HepG2 (cell line): ENCODE measurements at regions not wholly inside any gene's neighbourhood (a gene's known extent, or its start where the extent isn't known, plus 50 kb on each side); places are given as distances from the start of the nearest gene placed in this dataset.

ENCODE experiments used
- ATAC-seq: fragments of 200-7000 bp; cut with Tn5 transposase; 3 replicates; pipeline ENCODE4 v1.9.1; 2020; ENCODE audit warnings: mild to moderate bottlenecking, moderate library complexity
- BruUV-seq: library from RNA; stranded (reverse); fragments of 400-500 nt; replicated peaks from 2 replicates; lab custom pipeline; 2021; lab: Mats Ljungman, UMichigan
- CTCF ChIA-PET: fragments of 300-600 bp; formaldehyde crosslinking; extraction: SDS; loops from one replicate; lab custom pipeline; 2021; ENCODE audit warnings: low total read pairs, inconsistent platforms, low intra/inter-chr PET ratio; lab: Yijun Ruan, JAX
- POLR2A ChIA-PET: fragments of 350-600 bp; sonication (Branson Sonifier 250); formaldehyde crosslinking; loops from one replicate; lab custom pipeline; 2020; ENCODE audit warnings: antibody characterized with exemption, inconsistent platforms; lab: Yijun Ruan, JAX
- DNase-seq: peaks from one replicate; pipeline ENCODE4 v3.0.0-alpha.2; 2015; ENCODE audit warnings: low spot score
- FAIRE-seq: peaks from 3 replicates; lab custom pipeline; 2011; peaks lifted over from hg19 to GRCh38; lab: Jason Lieb, UNC
- H2AFZ ChIP-seq: one replicate; pipeline ENCODE4 v1.6.1; 2011; ENCODE audit warnings: low read length, inconsistent platforms
- H3K27ac ChIP-seq: fragments of 300-600 bp; 3 replicates; pipeline ENCODE4 v1.8.0; 2011; ENCODE audit warnings: mixed run types, mild to moderate bottlenecking, mixed read lengths, low read length, inconsistent platforms; ENCODE audit not compliant: insufficient read depth; ENCODE audit errors: extremely low read length
- H3K27me3 ChIP-seq, 2 experiments: fragments of 200-600 bp in 1 of 2; 2 replicates in 1 of 2; 3 replicates in 1 of 2; pipeline versions ENCODE4 v1.6.0 to v1.8.0; 2011; ENCODE audit warnings: low read length in 2 of 2, mild to moderate bottlenecking in 2 of 2, moderate library complexity in 2 of 2, inconsistent platforms in 1 of 2; ENCODE audit not compliant: insufficient read depth in 2 of 2, control insufficient read depth in 1 of 2
- H3K36me3 ChIP-seq, 2 experiments: fragments of 200-600 bp in 1 of 2; replicated peaks in 1 of 2; 2 replicates in 1 of 2; 3 replicates in 1 of 2; pipeline versions ENCODE4 v1.5.1 to v1.8.0; 2011; ENCODE audit warnings: low read length in 2 of 2, inconsistent platforms in 1 of 2; ENCODE audit not compliant: insufficient read depth in 2 of 2, control insufficient read depth in 1 of 2
- H3K4me1 ChIP-seq: 2 replicates; pipeline ENCODE4 v1.5.1; 2012; ENCODE audit warnings: low read length, inconsistent platforms; ENCODE audit not compliant: insufficient read depth
- H3K4me2 ChIP-seq: 2 replicates; pipeline ENCODE4 v1.6.0; 2011; ENCODE audit warnings: low read depth, low read length, inconsistent platforms
- H3K4me3 ChIP-seq, 3 experiments: fragments of 200-600 bp in 1 of 3; sonication (generic), shearing (Covaris generic) in 1 of 3; replicated peaks in 1 of 3; 2 replicates each; pipeline ENCODE4 v1.5.1; 2011 to 2016; ENCODE audit warnings: low read length in 3 of 3, inconsistent platforms in 2 of 3, low read depth in 2 of 3, mild to moderate bottlenecking in 2 of 3, control low read depth in 1 of 3, mixed read lengths in 1 of 3; ENCODE audit not compliant: insufficient read depth in 1 of 3
- H3K79me2 ChIP-seq: one replicate; pipeline ENCODE4 v1.6.1; 2011; ENCODE audit warnings: low read length, inconsistent platforms; ENCODE audit not compliant: insufficient read depth
- H3K9ac ChIP-seq: 2 replicates; pipeline ENCODE4 v1.6.0; 2011; ENCODE audit warnings: mild to moderate bottlenecking, low read depth, low read length, inconsistent platforms; ENCODE audit not compliant: insufficient read depth
- H3K9me3 ChIP-seq: 2 replicates; pipeline ENCODE4 v1.5.1; 2012; ENCODE audit warnings: mild to moderate bottlenecking, low read length
- H4K20me1 ChIP-seq: 2 replicates; pipeline ENCODE4 v1.6.0; 2011; ENCODE audit warnings: inconsistent platforms, mild to moderate bottlenecking, low read length, moderate library complexity; ENCODE audit not compliant: insufficient read depth
- ATF4 ChIP-seq, 2 experiments: fragments of 450-650 bp in 1 of 2; sonication (generic) in 1 of 2; formaldehyde crosslinking; IDR thresholded peaks; 2 replicates each; pipeline versions ENCODE4 v1.5.0 to v1.8.0; 2020 to 2022; ENCODE audit warnings: mild to moderate bottlenecking in 1 of 2, missing genetic modification reagents in 1 of 2
- FOSL2 ChIP-seq: sonication (generic); formaldehyde crosslinking; IDR thresholded peaks from 2 replicates; pipeline ENCODE4 v1.4.0; 2020; ENCODE audit warnings: missing genetic modification reagents
- HMGXB4 ChIP-seq, 2 experiments: sonication (generic) in 1 of 2; formaldehyde crosslinking in 1 of 2; IDR thresholded peaks; 2 replicates each; pipeline versions ENCODE4 v1.4.0 to v1.6.1; 2018 to 2020; ENCODE audit warnings: missing genetic modification reagents in 2 of 2, borderline replicate concordance in 1 of 2, low read depth in 1 of 2, mild to moderate bottlenecking in 1 of 2, missing biosample characterization in 1 of 2
- KDM6A ChIP-seq: IDR thresholded peaks from 2 replicates; pipeline ENCODE4 v1.6.1; 2016; ENCODE audit warnings: low read depth
- MEIS2 ChIP-seq: sonication (generic); formaldehyde crosslinking; IDR thresholded peaks from 2 replicates; pipeline ENCODE4 v1.9.0; 2021; ENCODE audit warnings: mild to moderate bottlenecking, missing genetic modification reagents
- NCOR1 ChIP-seq: fragments of 200-600 bp; sonication (generic); IDR thresholded peaks from 2 replicates; pipeline ENCODE4 v1.7.0; 2017; ENCODE audit warnings: antibody characterized with exemption, low read length, borderline replicate concordance
- TCF7L2 ChIP-seq: IDR thresholded peaks from 2 replicates; pipeline ENCODE4 v1.6.1; 2011; ENCODE audit warnings: mild to moderate bottlenecking, low read depth, low read length, moderate library complexity
- TFDP2 ChIP-seq: sonication (generic); formaldehyde crosslinking; IDR thresholded peaks from 2 replicates; pipeline ENCODE4 v1.4.0; 2020; ENCODE audit warnings: missing genetic modification reagents
- ZFP1 ChIP-seq: IDR thresholded peaks from 2 replicates; pipeline ENCODE4 v1.6.1; 2016
- ZNF34 ChIP-seq: sonication (generic); formaldehyde crosslinking; IDR thresholded peaks from 2 replicates; pipeline ENCODE4 v1.4.0; 2020; ENCODE audit warnings: mild to moderate bottlenecking, missing genetic modification reagents, borderline replicate concordance
- ZNF431 ChIP-seq: sonication (generic); formaldehyde crosslinking; IDR thresholded peaks from 2 replicates; pipeline ENCODE4 v1.9.0; 2022; ENCODE audit warnings: missing genetic modification reagents, low read depth, mild to moderate bottlenecking, borderline replicate concordance
- ZNF570 ChIP-seq: sonication (generic); formaldehyde crosslinking; IDR thresholded peaks from 2 replicates; pipeline ENCODE4 v1.4.0; 2020; ENCODE audit warnings: mild to moderate bottlenecking, missing genetic modification reagents, borderline replicate concordance
- ZNF597 ChIP-seq: sonication (generic); formaldehyde crosslinking; IDR thresholded peaks from 2 replicates; pipeline ENCODE4 v1.5.0; 2020; ENCODE audit warnings: missing genetic modification reagents
- ZNF766 ChIP-seq: sonication (generic); formaldehyde crosslinking; IDR thresholded peaks from 2 replicates; pipeline ENCODE4 v1.5.0; 2020; ENCODE audit warnings: missing genetic modification reagents, borderline replicate concordance
- ZNF878 ChIP-seq: sonication (generic); formaldehyde crosslinking; IDR thresholded peaks from 2 replicates; pipeline ENCODE4 v1.8.1; 2023; ENCODE audit warnings: mild to moderate bottlenecking, missing genetic modification reagents, moderate library complexity
- ZSCAN12 ChIP-seq: sonication (generic); formaldehyde crosslinking; IDR thresholded peaks from 2 replicates; pipeline ENCODE4 v1.9.0; 2021; ENCODE audit warnings: mild to moderate bottlenecking, missing genetic modification reagents
- WGBS: methylation state at CpG from one replicate; pipeline ENCODE4 v1.1.6; 2017; ENCODE audit warnings: low lambda C conversion rate; 5-methylcytosine and 5-hydroxymethylcytosine counted together
- in situ Hi-C: cut with HindIII; loops from 2 replicates; pipeline ENCODE4 v1.10.0; 2017; ENCODE audit warnings: low pct_unique_long_range_greater_than_20kb; ENCODE audit not compliant: extremely low pct_ligation_motif_present
- intact Hi-C: fragments of 100-400 bp; cut with micrococcal nuclease; formaldehyde crosslinking; loops from one replicate; pipeline ENCODE4 v1.10.0; 2022; ENCODE audit not compliant: unreplicated experiment

- TF ChIP-seq TFDP2 (CRISPR knock-in tag) (no peak), ZSCAN12 (CRISPR knock-in tag) (no peak), HMGXB4 (CRISPR knock-in tag; IDR thresholded peaks at IDR 0.05; ENCODE audit: borderline replicate concordance in 1 of 2, low read depth in 1 of 2) (no peak), ZFP1 (CRISPR knock-in tag) (no peak), FOSL2 (CRISPR knock-in tag) (no peak), TCF7L2 (no peak), ZNF34 (CRISPR knock-in tag) (no peak)
Observed at GRCh38 chr4:130185123-130185522, 1089.2 kb downstream of the C4orf33 start (continued).

- no peak for FAIRE-seq
- in situ Hi-C loops, result no loop called here
- H3K27ac ChIP-seq, result no peak overlapping the region
- DNase-seq, result no peak
- H3K9ac ChIP-seq, result no peak overlapping the region
- no peak overlapping the region for H3K4me3 ChIP-seq
- H4K20me1 ChIP-seq, result no peaks in the 10 kb centered on the region
- no peaks in the 10 kb centered on the region for H3K36me3 ChIP-seq
- no peaks in the 10 kb centered on the region for H3K4me1 ChIP-seq
- no TSS peak for BruUV-seq
- no peaks in the 10 kb centered on the region for H3K27me3 ChIP-seq
- intact Hi-C loops, result no loop called here
- POLR2A ChIA-PET, result no interaction called here
- WGBS, result 0% methylated on average over 3 of the region's 3 CpGs
- H2AFZ ChIP-seq, result no peak overlapping the region
- CTCF ChIA-PET, result no interaction called here
- no peaks in the 10 kb centered on the region for H3K79me2 ChIP-seq
- no peaks in the 10 kb centered on the region for H3K9me3 ChIP-seq
- no peak for ATAC-seq
- H3K4me2 ChIP-seq, result no peak overlapping the region
- TF ChIP-seq NCOR1 (no peak), ATF4 (CRISPR knock-in tag; IDR thresholded peaks at IDR 0.05) (no peak), ZNF766 (no peak), ZNF597 (CRISPR knock-in tag) (no peak), MEIS2 (CRISPR knock-in tag) (no peak), KDM6A (CRISPR knock-in tag) (no peak), ZNF431 (no peak), ZNF570 (CRISPR knock-in tag) (no peak), ZNF878 (CRISPR knock-in tag) (no peak)
Observed at GRCh38 chr4:130186931-130187330, 1091.0 kb downstream of the C4orf33 start.
